GM12878 (cell line): ENCODE measurements at regions not wholly inside any gene's neighbourhood (a gene's known extent, or its start where the extent isn't known, plus 50 kb on each side); places are given as distances from the start of the nearest gene placed in this dataset.

Source experiments
- ATAC-seq: fragments of 200-7000 bp; cut with Tn5 transposase; 3 replicates; pipeline ENCODE4 v1.9.1; 2020; ENCODE audit warnings: mild to moderate bottlenecking, moderate library complexity
- BruUV-seq: library from RNA; stranded (reverse); fragments of 400-500 nt; replicated peaks from 2 replicates; lab custom pipeline; 2021; lab: Mats Ljungman, UMichigan
- CTCF ChIA-PET: fragments of 300-600 bp; sonication (Branson Sonifier 250); formaldehyde crosslinking; extraction: SDS; loops from one replicate; lab custom pipeline; 2021; ENCODE audit warnings: inconsistent platforms; lab: Yijun Ruan, JAX
- POLR2A ChIA-PET: fragments of 350-600 bp; formaldehyde crosslinking; extraction: SDS; loops from one replicate; lab custom pipeline; 2021; ENCODE audit warnings: inconsistent platforms; lab: Charles Lee
- RAD21 ChIA-PET: fragments of 300-600 bp; sonication (Branson Sonifier 250); formaldehyde crosslinking; loops from one replicate; lab custom pipeline; 2023; ENCODE audit warnings: antibody characterized with exemption; ENCODE audit not compliant: unreplicated experiment; lab: Charles Lee
- SMC1A ChIA-PET: fragments of 300-600 bp; sonication (Branson Sonifier 250); formaldehyde crosslinking; loops from one replicate; lab custom pipeline; 2023; ENCODE audit not compliant: unreplicated experiment, uncharacterized antibody; lab: Charles Lee
- DNase-seq: peaks from one replicate; pipeline ENCODE4 v3.0.0-alpha.2; 2011; ENCODE audit warnings: low read depth, low spot score
- FAIRE-seq: peaks from 3 replicates; lab custom pipeline; 2011; peaks lifted over from hg19 to GRCh38; lab: Jason Lieb, UNC
- H2AFZ ChIP-seq: 2 replicates; pipeline ENCODE4 v1.6.0; 2011; ENCODE audit warnings: low read depth, low read length, control low read depth; ENCODE audit not compliant: control insufficient read depth
- H3K27ac ChIP-seq: 2 replicates; pipeline ENCODE4 v1.5.1; 2011; ENCODE audit warnings: control low read depth; ENCODE audit not compliant: control insufficient read depth, insufficient read depth
- H3K27me3 ChIP-seq, 2 experiments: replicated peaks in 1 of 2; 2 replicates each; pipeline versions ENCODE4 v1.6.0 to v1.6.1; 2011; ENCODE audit warnings: low read length in 1 of 2; ENCODE audit not compliant: control insufficient read depth in 2 of 2, insufficient read depth in 2 of 2
- H3K36me3 ChIP-seq, 2 experiments: 2 replicates each; pipeline ENCODE4 v1.5.1; 2011; ENCODE audit warnings: low read length in 1 of 2; ENCODE audit not compliant: control insufficient read depth in 2 of 2, insufficient read depth in 2 of 2
- H3K4me1 ChIP-seq: 2 replicates; pipeline ENCODE4 v1.6.1; 2011; ENCODE audit warnings: mild to moderate bottlenecking, low read length, moderate library complexity, mixed read lengths; ENCODE audit not compliant: control insufficient read depth, insufficient read depth
- H3K4me2 ChIP-seq: 2 replicates; pipeline ENCODE4 v1.6.0; 2011; ENCODE audit warnings: control low read depth; ENCODE audit not compliant: control insufficient read depth, insufficient read depth
- H3K4me3 ChIP-seq: fragments of 200-600 bp; sonication (generic); 2 replicates; pipeline ENCODE4 v1.5.1; 2016
- H3K79me2 ChIP-seq: 2 replicates; pipeline ENCODE4 v1.6.0; 2011; ENCODE audit warnings: low read length; ENCODE audit not compliant: control insufficient read depth, insufficient read depth
- H3K9ac ChIP-seq: 2 replicates; pipeline ENCODE4 v1.8.0; 2011; ENCODE audit warnings: low read length, control low read depth, mixed read lengths; ENCODE audit not compliant: control insufficient read depth, insufficient read depth
- H3K9me3 ChIP-seq: replicated peaks from 3 replicates; pipeline ENCODE4 v1.5.1; 2011; ENCODE audit warnings: mild to moderate bottlenecking, low read length; ENCODE audit not compliant: control insufficient read depth, insufficient read depth
- H4K20me1 ChIP-seq: 2 replicates; pipeline ENCODE4 v1.6.0; 2011; ENCODE audit not compliant: control insufficient read depth, insufficient read depth
- BACH1 ChIP-seq: fragments of 450-650 bp; IDR thresholded peaks from 2 replicates; pipeline ENCODE4 v1.6.1; 2017; ENCODE audit warnings: mild to moderate bottlenecking, borderline replicate concordance
- CHD2 ChIP-seq: IDR thresholded peaks from 2 replicates; pipeline ENCODE4 v1.6.1; 2011; ENCODE audit warnings: low read depth, low read length, improper control_type of control experiment, borderline replicate concordance
- CREB1 ChIP-seq: IDR thresholded peaks from 2 replicates; pipeline ENCODE4 v1.6.1; 2012; ENCODE audit warnings: low read depth, mild to moderate bottlenecking, inconsistent platforms
- ELK1 ChIP-seq: IDR thresholded peaks from 2 replicates; pipeline ENCODE4 v1.6.1; 2012; ENCODE audit warnings: low read depth, low read length, improper control_type of control experiment
- EP300 ChIP-seq, 2 experiments: fragments of 150-350 bp in 1 of 2; IDR thresholded peaks; 2 replicates each; pipeline ENCODE4 v1.6.1; 2011 to 2012; ENCODE audit warnings: low read depth in 2 of 2, low read length in 2 of 2, borderline replicate concordance in 1 of 2, improper control_type of control experiment in 1 of 2, inconsistent platforms in 1 of 2; ENCODE audit not compliant: control insufficient read depth in 1 of 2
- JUNB ChIP-seq: IDR thresholded peaks from 2 replicates; pipeline ENCODE4 v1.6.1; 2016; ENCODE audit warnings: antibody characterized with exemption, mild to moderate bottlenecking
- NRF1 ChIP-seq: conservative IDR thresholded peaks from 2 replicates; pipeline ENCODE4 v1.6.1; 2011; ENCODE audit warnings: mild to moderate bottlenecking, low read depth, low read length, improper control_type of control experiment
- PAX5 ChIP-seq: IDR thresholded peaks from 2 replicates; pipeline ENCODE4 v1.6.1; 2011; ENCODE audit warnings: low read depth, low read length, borderline replicate concordance
- POLR2A ChIP-seq: IDR thresholded peaks from 2 replicates; pipeline ENCODE4 v1.6.1; 2011; ENCODE audit warnings: low read depth, mild to moderate bottlenecking, low read length
- POLR2AphosphoS5 ChIP-seq: IDR thresholded peaks from 2 replicates; pipeline ENCODE4 v1.6.1; 2011; ENCODE audit warnings: mild to moderate bottlenecking, low read length, inconsistent platforms
- RAD21 ChIP-seq: IDR thresholded peaks from 2 replicates; pipeline ENCODE4 v1.6.1; 2011; ENCODE audit warnings: mild to moderate bottlenecking, low read depth, low read length, moderate library complexity; ENCODE audit not compliant: insufficient read depth
- SP1 ChIP-seq: IDR thresholded peaks from one replicate; pipeline ENCODE4 v1.6.1; 2011; ENCODE audit warnings: low read depth, low read length
- ZBED1 ChIP-seq: IDR thresholded peaks from 2 replicates; pipeline ENCODE4 v1.6.1; 2016; ENCODE audit warnings: borderline replicate concordance
- ZBTB40 ChIP-seq: fragments of 450-650 bp; IDR thresholded peaks from 2 replicates; pipeline ENCODE4 v1.6.1; 2016; ENCODE audit warnings: mild to moderate bottlenecking, moderate library complexity, borderline replicate concordance
- WGBS: methylation state at CpG from one replicate; pipeline ENCODE4 v1.1.6; 2016; ENCODE audit warnings: low lambda C conversion rate; ENCODE audit not compliant: insufficient replicate concordance, insufficient coverage; ENCODE audit errors: missing lambda C conversion rate; 5-methylcytosine and 5-hydroxymethylcytosine counted together
- in situ Hi-C: fragments of 300-500 bp; cut with MboI; formaldehyde crosslinking; loops from 9 replicates; pipeline ENCODE4 v1.14.3; 2018; ENCODE audit warnings: mixed read lengths
- intact Hi-C: fragments of 100-400 bp; cut with micrococcal nuclease; formaldehyde crosslinking; loops from one replicate; pipeline ENCODE4 v1.14.2; 2022; ENCODE audit not compliant: unreplicated experiment
- TF ChIP-seq, protein P1 (sequence below): fragments of 150-350 bp; IDR thresholded peaks from 2 replicates; pipeline ENCODE4 v1.6.1; 2014; ENCODE audit warnings: mild to moderate bottlenecking, low read depth, low read length
- TF ChIP-seq, protein P2 (sequence below): fragments of 450-650 bp; formaldehyde crosslinking; IDR thresholded peaks from 2 replicates; pipeline ENCODE4 v1.4.0; 2022; ENCODE audit warnings: mild to moderate bottlenecking, moderate library complexity

DNA sequence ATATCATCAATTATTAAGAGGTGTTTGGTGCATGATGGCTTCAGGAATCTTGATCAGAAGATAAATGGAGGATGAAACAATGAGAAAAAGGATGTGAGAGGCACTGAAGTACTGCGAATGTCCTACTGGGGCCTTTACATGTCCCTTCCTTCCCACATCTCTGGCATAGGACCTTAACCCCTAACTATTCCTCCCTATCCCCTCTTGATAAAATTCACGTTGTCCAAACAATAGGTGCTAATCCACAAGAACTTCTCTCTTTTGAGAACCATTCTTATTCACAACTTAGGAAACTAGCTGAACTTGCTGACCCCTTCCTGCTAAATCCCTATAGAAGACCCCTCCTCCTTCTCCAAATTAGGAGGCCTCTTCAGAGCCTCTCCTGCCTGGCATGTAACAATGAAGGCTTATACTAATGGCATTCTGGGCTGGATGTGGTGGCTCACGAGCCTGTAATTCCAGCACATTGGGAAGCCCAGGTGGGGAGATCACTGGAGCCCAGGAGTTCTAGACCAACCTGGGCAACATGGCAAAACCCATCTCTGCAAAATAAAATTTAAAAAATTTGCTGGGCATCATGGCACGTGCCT is 276.5 kb upstream of the SMARCA2 start:
- Histone ChIP-seq H3K4me3 (no peak overlapping the region), H2AFZ (no peak overlapping the region), H3K27ac (no peak overlapping the region), H3K4me1 (no peaks in the 10 kb centered on the region), H4K20me1 (no peaks in the 10 kb centered on the region), H3K9ac (no peak overlapping the region), H3K79me2 (no peaks in the 10 kb centered on the region), H3K4me2 (no peak overlapping the region), H3K9me3 (no peaks in the 10 kb centered on the region), H3K27me3 (no peaks in the 10 kb centered on the region), H3K36me3 (no peaks in the 10 kb centered on the region)
- FAIRE-seq (peak; percentile 61), ATAC-seq (no peak), DNase-seq (no peak)
- 18% methylated on average over 4 of the region's 4 CpGs for WGBS
- intact Hi-C loops: no loop called here
- ChIA-PET CTCF (no interaction called here), RAD21 (no interaction called here), SMC1A (no interaction called here), POLR2A (no interaction called here)
- no TSS peak for BruUV-seq
- in situ Hi-C loops: no loop called here
- no peak for TF ChIP-seq NRF1
- TF ChIP-seq POLR2A: no peak
- no peak for TF ChIP-seq CHD2
- TF ChIP-seq BACH1: no peak
- no peak for TF ChIP-seq JUNB
- no peak for TF ChIP-seq PAX5
- TF ChIP-seq EP300 (IDR thresholded peaks at IDR 0.05; ENCODE audit: borderline replicate concordance in 1 of 2, control insufficient read depth in 1 of 2, low read depth in 2 of 2, low read length in 2 of 2): no peak
- TF ChIP-seq, protein P1, sequence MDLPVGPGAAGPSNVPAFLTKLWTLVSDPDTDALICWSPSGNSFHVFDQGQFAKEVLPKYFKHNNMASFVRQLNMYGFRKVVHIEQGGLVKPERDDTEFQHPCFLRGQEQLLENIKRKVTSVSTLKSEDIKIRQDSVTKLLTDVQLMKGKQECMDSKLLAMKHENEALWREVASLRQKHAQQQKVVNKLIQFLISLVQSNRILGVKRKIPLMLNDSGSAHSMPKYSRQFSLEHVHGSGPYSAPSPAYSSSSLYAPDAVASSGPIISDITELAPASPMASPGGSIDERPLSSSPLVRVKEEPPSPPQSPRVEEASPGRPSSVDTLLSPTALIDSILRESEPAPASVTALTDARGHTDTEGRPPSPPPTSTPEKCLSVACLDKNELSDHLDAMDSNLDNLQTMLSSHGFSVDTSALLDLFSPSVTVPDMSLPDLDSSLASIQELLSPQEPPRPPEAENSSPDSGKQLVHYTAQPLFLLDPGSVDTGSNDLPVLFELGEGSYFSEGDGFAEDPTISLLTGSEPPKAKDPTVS: no peak
- no peak for TF ChIP-seq ZBTB40
- TF ChIP-seq SP1: no peak
- TF ChIP-seq, protein P2, sequence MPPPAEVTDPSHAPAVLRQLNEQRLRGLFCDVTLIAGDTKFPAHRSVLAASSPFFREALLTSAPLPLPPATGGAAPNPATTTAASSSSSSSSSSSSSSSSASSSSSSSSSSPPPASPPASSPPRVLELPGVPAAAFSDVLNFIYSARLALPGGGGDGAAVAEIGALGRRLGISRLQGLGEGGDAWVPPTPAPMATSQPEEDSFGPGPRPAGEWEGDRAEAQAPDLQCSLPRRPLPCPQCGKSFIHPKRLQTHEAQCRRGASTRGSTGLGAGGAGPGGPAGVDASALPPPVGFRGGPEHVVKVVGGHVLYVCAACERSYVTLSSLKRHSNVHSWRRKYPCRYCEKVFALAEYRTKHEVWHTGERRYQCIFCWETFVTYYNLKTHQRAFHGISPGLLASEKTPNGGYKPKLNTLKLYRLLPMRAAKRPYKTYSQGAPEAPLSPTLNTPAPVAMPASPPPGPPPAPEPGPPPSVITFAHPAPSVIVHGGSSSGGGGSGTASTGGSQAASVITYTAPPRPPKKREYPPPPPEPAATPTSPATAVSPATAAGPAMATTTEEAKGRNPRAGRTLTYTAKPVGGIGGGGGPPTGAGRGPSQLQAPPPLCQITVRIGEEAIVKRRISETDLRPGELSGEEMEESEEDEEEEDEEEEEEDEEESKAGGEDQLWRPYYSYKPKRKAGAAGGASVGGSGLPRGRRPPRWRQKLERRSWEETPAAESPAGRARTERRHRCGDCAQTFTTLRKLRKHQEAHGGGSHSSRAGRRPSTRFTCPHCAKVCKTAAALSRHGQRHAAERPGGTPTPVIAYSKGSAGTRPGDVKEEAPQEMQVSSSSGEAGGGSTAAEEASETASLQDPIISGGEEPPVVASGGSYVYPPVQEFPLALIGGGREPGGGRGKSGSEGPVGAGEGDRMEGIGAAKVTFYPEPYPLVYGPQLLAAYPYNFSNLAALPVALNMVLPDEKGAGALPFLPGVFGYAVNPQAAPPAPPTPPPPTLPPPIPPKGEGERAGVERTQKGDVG (CRISPR knock-in tag): no peak
- no peak for TF ChIP-seq ZBED1
- TF ChIP-seq CREB1: no peak
- TF ChIP-seq ELK1: no peak
- TF ChIP-seq POLR2AphosphoS5: no peak
- no peak for TF ChIP-seq RAD21
